ENCODE measurements at regions not wholly inside any gene's neighbourhood (a gene's known extent, or its start where the extent isn't known, plus 50 kb on each side); places are given as distances from the start of the nearest gene placed in this dataset.

GRCh38 chr22:47552024-47552423, 789.6 kb downstream of the TBC1D22A start:
- Histone ChIP-seq H3K27ac (ENCODE audit: low read length) (no peak overlapping the region), H3K4me3 (ENCODE audit: low read depth in 2 of 2, low read length in 2 of 2) (no peak overlapping the region), H3K9me3 (ENCODE audit: control insufficient read depth, insufficient read depth, low read depth, low read length) (no peaks in the 10 kb centered on the region), H3K27me3 (ENCODE audit: control insufficient read depth, insufficient read depth, low read length) (no peaks in the 10 kb centered on the region), H3K4me1 (ENCODE audit: control insufficient read depth, insufficient read depth, low read length) (no peaks in the 10 kb centered on the region), H3K36me3 (ENCODE audit: control insufficient read depth, insufficient read depth, low read length) (no peaks in the 10 kb centered on the region)
- TF ChIP-seq TCF7L2 (IDR thresholded peaks at IDR 0.05; ENCODE audit: low read depth, low read length) (no peak), CTCF (IDR thresholded peaks at IDR 0.05) (no peak), SIN3A (IDR thresholded peaks at IDR 0.05; ENCODE audit: borderline replicate concordance, insufficient read depth, low read depth, low read length) (no peak), POLR2AphosphoS5 (IDR thresholded peaks at IDR 0.05; ENCODE audit: low read depth, low read length) (no peak), REST (IDR thresholded peaks at IDR 0.05; ENCODE audit: insufficient read depth in 1 of 2, low read depth in 2 of 2, low read length in 1 of 2) (no peak)
- ATAC-seq (no peak), DNase-seq (ENCODE audit: low read depth, low spot score) (no peak)
- in situ Hi-C loops (cut with HindIII; ENCODE audit: low pct_unique_long_range_greater_than_20kb, low sequenced_read_pairs) = no loop called here
- no TSS peak for BruUV-seq (replicated peaks)
- ChIA-PET CTCF (no interaction called here), POLR2A (no interaction called here)
- intact Hi-C loops (cut with micrococcal nuclease; ENCODE audit: unreplicated experiment) = no loop called here

- intact Hi-C loops (cut with micrococcal nuclease; ENCODE audit: unreplicated experiment) = no loop called here
- TF ChIP-seq POLR2AphosphoS5 (IDR thresholded peaks at IDR 0.05; ENCODE audit: low read depth, low read length) (no peak), REST (IDR thresholded peaks at IDR 0.05; ENCODE audit: insufficient read depth in 1 of 2, low read depth in 2 of 2, low read length in 1 of 2) (no peak), TCF7L2 (IDR thresholded peaks at IDR 0.05; ENCODE audit: low read depth, low read length) (no peak), SIN3A (IDR thresholded peaks at IDR 0.05; ENCODE audit: borderline replicate concordance, insufficient read depth, low read depth, low read length) (no peak), CTCF (IDR thresholded peaks at IDR 0.05) (no peak)
- DNase-seq (ENCODE audit: low read depth, low spot score) (no peak), ATAC-seq (no peak)
- H3K27ac ChIP-seq (ENCODE audit: low read length) = no peak overlapping the region
- in situ Hi-C loops (cut with HindIII; ENCODE audit: low pct_unique_long_range_greater_than_20kb, low sequenced_read_pairs) = no loop called here
- no peaks in the 10 kb centered on the region for H3K36me3 ChIP-seq (ENCODE audit: control insufficient read depth, insufficient read depth, low read length)
- POLR2A ChIA-PET = no interaction called here
- CTCF ChIA-PET = no interaction called here
- H3K27me3 ChIP-seq (ENCODE audit: control insufficient read depth, insufficient read depth, low read length) = no peaks in the 10 kb centered on the region
- H3K9me3 ChIP-seq (ENCODE audit: control insufficient read depth, insufficient read depth, low read depth, low read length) = no peaks in the 10 kb centered on the region
- H3K4me3 ChIP-seq (ENCODE audit: low read depth in 2 of 2, low read length in 2 of 2) = no peak overlapping the region
- H3K4me1 ChIP-seq (ENCODE audit: control insufficient read depth, insufficient read depth, low read length) = no peaks in the 10 kb centered on the region
- no TSS peak for BruUV-seq (replicated peaks)
These were observed 789.0 kb downstream of the TBC1D22A start for GRCh38 chr22:47551431-47551775.

Data from Panc1 (cell line).